HepG2 (cell line): ENCODE measurements at regions not wholly inside any gene's neighbourhood (a gene's known extent, or its start where the extent isn't known, plus 50 kb on each side); places are given as distances from the start of the nearest gene placed in this dataset.

ENCODE experiments used
- CBX5 ChIP-seq: sonication (generic); formaldehyde crosslinking; IDR thresholded peaks from 2 replicates; pipeline ENCODE4 v1.4.0; 2020; ENCODE audit warnings: missing genetic modification reagents, borderline replicate concordance
- DMAP1 ChIP-seq: IDR thresholded peaks from 2 replicates; pipeline ENCODE4 v1.6.1; 2016
- ELF1 ChIP-seq: sonication (generic); formaldehyde crosslinking; IDR thresholded peaks from 2 replicates; pipeline ENCODE4 v1.4.0; 2020; ENCODE audit warnings: missing genetic modification reagents
- FLYWCH1 ChIP-seq: sonication (generic); formaldehyde crosslinking; IDR thresholded peaks from 2 replicates; pipeline ENCODE4 v1.8.1; 2023; ENCODE audit warnings: mild to moderate bottlenecking, missing genetic modification reagents
- FOXK2 ChIP-seq: fragments of 450-650 bp; IDR thresholded peaks from 2 replicates; pipeline ENCODE4 v1.6.1; 2016
- HCFC1 ChIP-seq: fragments of 150-350 bp; IDR thresholded peaks from 2 replicates; pipeline ENCODE4 v1.6.1; 2014; ENCODE audit warnings: low read depth, low read length
- HINFP ChIP-seq: sonication (generic); formaldehyde crosslinking; IDR thresholded peaks from 2 replicates; pipeline ENCODE4 v1.4.0; 2020; ENCODE audit warnings: low read depth, mild to moderate bottlenecking, missing genetic modification reagents
- HNRNPL ChIP-seq: fragments of 200-400 bp; formaldehyde crosslinking; IDR thresholded peaks from 2 replicates; pipeline ENCODE4 v1.6.1; 2017; ENCODE audit warnings: mild to moderate bottlenecking, low read depth, low read length
- KLF13 ChIP-seq: sonication (generic); formaldehyde crosslinking; IDR thresholded peaks from 2 replicates; pipeline ENCODE4 v1.4.0; 2020; ENCODE audit warnings: mild to moderate bottlenecking, missing genetic modification reagents
- MNT ChIP-seq: fragments of 450-650 bp; IDR thresholded peaks from 2 replicates; pipeline ENCODE4 v1.6.1; 2016
- MTA3 ChIP-seq: sonication (generic); formaldehyde crosslinking; IDR thresholded peaks from 2 replicates; pipeline ENCODE4 v1.4.0; 2020; ENCODE audit warnings: missing genetic modification reagents
- MXD4 ChIP-seq: IDR thresholded peaks from 2 replicates; pipeline ENCODE4 v1.6.1; 2016; ENCODE audit warnings: mild to moderate bottlenecking, missing biosample characterization, missing genetic modification reagents
- MXI1 ChIP-seq: IDR thresholded peaks from 3 replicates; pipeline ENCODE4 v1.6.1; 2012; ENCODE audit warnings: low read depth, low read length, inconsistent platforms, borderline replicate concordance
- PAWR ChIP-seq: sonication (generic); formaldehyde crosslinking; IDR thresholded peaks from 2 replicates; pipeline ENCODE4 v1.4.0; 2020; ENCODE audit warnings: missing genetic modification reagents, mild to moderate bottlenecking, borderline replicate concordance
- SMAD1 ChIP-seq: sonication (generic); formaldehyde crosslinking; IDR thresholded peaks from 2 replicates; pipeline ENCODE4 v1.4.0; 2020; ENCODE audit warnings: missing genetic modification reagents, low read depth, mild to moderate bottlenecking, borderline replicate concordance
- SNAPC2 ChIP-seq: sonication (generic); formaldehyde crosslinking; IDR thresholded peaks from 2 replicates; pipeline ENCODE4 v1.8.1; 2022; ENCODE audit warnings: mild to moderate bottlenecking, missing genetic modification reagents
- TCF12 ChIP-seq, 2 experiments: fragments of 450-650 bp in 1 of 2; sonication (generic) in 1 of 2; formaldehyde crosslinking in 1 of 2; IDR thresholded peaks; 2 replicates each; pipeline versions ENCODE4 v1.6.1 to v1.8.0; 2017 to 2022; ENCODE audit warnings: antibody characterized with exemption in 1 of 2, mild to moderate bottlenecking in 1 of 2, missing genetic modification reagents in 1 of 2, moderate library complexity in 1 of 2
- TFAP4 ChIP-seq: sonication (generic); IDR thresholded peaks from 2 replicates; pipeline ENCODE4 v1.6.1; 2016; ENCODE audit warnings: low read depth, borderline replicate concordance
- TOE1 ChIP-seq: sonication (generic); formaldehyde crosslinking; IDR thresholded peaks from 2 replicates; pipeline ENCODE4 v1.4.0; 2020; ENCODE audit warnings: mild to moderate bottlenecking, missing genetic modification reagents
- XBP1 ChIP-seq: sonication (generic); formaldehyde crosslinking; IDR thresholded peaks from 2 replicates; pipeline ENCODE4 v1.5.0; 2020; ENCODE audit warnings: missing genetic modification reagents
- ZBTB2 ChIP-seq: sonication (generic); formaldehyde crosslinking; IDR thresholded peaks from 2 replicates; pipeline ENCODE4 v1.8.0; 2022; ENCODE audit warnings: low read depth, missing genetic modification reagents
- ZFP91 ChIP-seq: sonication (generic); formaldehyde crosslinking; IDR thresholded peaks from 2 replicates; pipeline ENCODE4 v1.9.0; 2022; ENCODE audit warnings: missing genetic modification reagents, mild to moderate bottlenecking, borderline replicate concordance
- ZNF20 ChIP-seq: sonication (generic); formaldehyde crosslinking; IDR thresholded peaks from 2 replicates; pipeline ENCODE4 v1.4.0; 2020; ENCODE audit warnings: mild to moderate bottlenecking, moderate library complexity, missing genetic modification reagents
- ZNF501 ChIP-seq: sonication (generic); formaldehyde crosslinking; IDR thresholded peaks from 2 replicates; pipeline ENCODE4 v1.5.1; 2020; ENCODE audit warnings: mild to moderate bottlenecking, moderate library complexity, missing genetic modification reagents
- ZNF7 ChIP-seq: IDR thresholded peaks from 2 replicates; pipeline ENCODE4 v1.6.1; 2016; ENCODE audit warnings: missing biosample characterization, missing genetic modification reagents
- TF ChIP-seq, protein P1 (sequence below): IDR thresholded peaks from 2 replicates; pipeline ENCODE4 v1.6.1; 2012; ENCODE audit warnings: inconsistent platforms

DNA sequence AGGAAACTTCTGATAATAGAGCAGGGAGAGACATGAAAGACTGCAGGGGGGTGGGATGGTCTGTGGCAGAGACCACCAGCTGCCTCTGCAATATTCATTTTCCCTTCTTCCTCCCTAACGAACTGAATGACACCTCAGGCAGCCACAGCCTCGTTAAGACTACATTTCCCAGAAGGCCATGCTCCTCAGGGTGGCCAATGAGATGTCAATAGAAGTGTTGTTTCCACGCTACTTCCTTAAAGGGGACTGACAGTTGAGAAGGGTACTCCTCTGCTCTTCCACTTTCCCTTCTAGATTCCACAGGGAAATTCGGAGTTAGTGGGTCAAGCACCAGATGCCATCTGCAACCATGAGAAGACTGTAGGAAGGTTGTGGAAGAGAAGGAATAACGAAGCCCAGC lies 52.0 kb upstream of the DAPK1 start (continued):
- TF ChIP-seq HINFP (no peak), ZNF501 (CRISPR knock-in tag) (no peak), SNAPC2 (no peak), ZBTB2 (CRISPR knock-in tag) (no peak), FOXK2 (no peak), MXI1 (no peak), SMAD1 (no peak), XBP1 (CRISPR knock-in tag) (no peak), CBX5 (no peak), ZFP91 (CRISPR knock-in tag) (peak; percentile 98), FLYWCH1 (no peak), TCF12 (IDR thresholded peaks at IDR 0.05) (no peak), TCF12 (CRISPR knock-in tag; IDR thresholded peaks at IDR 0.05) (no peak), ZNF20 (CRISPR knock-in tag) (no peak), DMAP1 (no peak), HNRNPL (no peak), MXD4 (CRISPR knock-in tag) (no peak), TFAP4 (no peak), KLF13 (CRISPR knock-in tag) (no peak), MNT (no peak), PAWR (no peak), MTA3 (CRISPR knock-in tag) (no peak), ZNF7 (CRISPR knock-in tag) (no peak), TOE1 (CRISPR knock-in tag) (no peak), HCFC1 (peak; percentile 61; the same call in 1 of the 2 replicates), ELF1 (CRISPR knock-in tag) (peak; percentile 68; the same call in 1 of the 2 replicates)
- TF ChIP-seq, protein P1, sequence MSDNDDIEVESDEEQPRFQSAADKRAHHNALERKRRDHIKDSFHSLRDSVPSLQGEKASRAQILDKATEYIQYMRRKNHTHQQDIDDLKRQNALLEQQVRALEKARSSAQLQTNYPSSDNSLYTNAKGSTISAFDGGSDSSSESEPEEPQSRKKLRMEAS = 0 out of 2 replicates have a peak, but pooled peaks have one; percentile 15
